ENCODE measurements at regions not wholly inside any gene's neighbourhood (a gene's known extent, or its start where the extent isn't known, plus 50 kb on each side); places are given as distances from the start of the nearest gene placed in this dataset.

- 62 to 67% methylated on average over 4 of the region's 4 CpGs for WGBS, 2 donors
- intact Hi-C loops (cut with DNase I; ENCODE audit: low total_unique reads), result no loop called here
- DNase-seq (ENCODE audit: low spot score in 2 of 2), result no peak
- no peak for TF ChIP-seq CTCF (IDR thresholded peaks at IDR 0.05)
- no peak for TF ChIP-seq POLR2A (IDR thresholded peaks at IDR 0.05)
- no peak overlapping the region for H3K4me3 ChIP-seq (ENCODE audit: low read depth, poor library complexity, severe bottlenecking)
Measured at GRCh38 chr4:188639479-188640100, 500.3 kb downstream of the TRIML1 start.

- intact Hi-C loops (cut with DNase I; ENCODE audit: low total_unique reads), result no loop called here
- no peak overlapping the region for H3K4me3 ChIP-seq (ENCODE audit: low read depth, poor library complexity, severe bottlenecking)
- WGBS, 2 donors, result 36 to 54% methylated on average over 2 of the region's 2 CpGs
- TF ChIP-seq POLR2A (IDR thresholded peaks at IDR 0.05) (no peak), CTCF (IDR thresholded peaks at IDR 0.05) (no peak)
- no peak for DNase-seq (ENCODE audit: low spot score in 2 of 2)
Measured at GRCh38 chr4:188647820-188648370, 508.7 kb downstream of the TRIML1 start.

GRCh38 chr4:188649635-188650034 lies 510.4 kb downstream of the TRIML1 start:
- no peak overlapping the region for H3K4me3 ChIP-seq (ENCODE audit: low read depth, poor library complexity, severe bottlenecking)
- WGBS, 2 donors, result 71 to 76% methylated on average over 7 of the region's 7 CpGs
- intact Hi-C loops (cut with DNase I; ENCODE audit: low total_unique reads), result no loop called here
- no peak for TF ChIP-seq CTCF (IDR thresholded peaks at IDR 0.05)
- no peak for TF ChIP-seq POLR2A (IDR thresholded peaks at IDR 0.05)
- DNase-seq (ENCODE audit: low spot score in 2 of 2), result no peak

- H3K4me3 ChIP-seq (ENCODE audit: low read depth, poor library complexity, severe bottlenecking), result no peak overlapping the region
- DNase-seq (ENCODE audit: low spot score in 2 of 2), result no peak
- TF ChIP-seq CTCF (IDR thresholded peaks at IDR 0.05), result no peak
- 51 to 68% methylated on average over 4 of the region's 4 CpGs for WGBS, 2 donors
- intact Hi-C loops (cut with DNase I; ENCODE audit: low total_unique reads), result no loop called here
Measured at GRCh38 chr4:188650516-188650915, 511.3 kb downstream of the TRIML1 start.

GRCh38 chr4:188657365-188657764 lies 518.1 kb downstream of the TRIML1 start:
- intact Hi-C loops (cut with DNase I; ENCODE audit: low total_unique reads), result no loop called here
- no peak for DNase-seq (ENCODE audit: low spot score in 2 of 2)
- H3K4me3 ChIP-seq (ENCODE audit: low read depth, poor library complexity, severe bottlenecking), result no peak overlapping the region
- 73 to 78% methylated on average over 5 of the region's 5 CpGs for WGBS, 2 donors
- TF ChIP-seq POLR2A (IDR thresholded peaks at IDR 0.05) (no peak), CTCF (IDR thresholded peaks at IDR 0.05) (no peak)

All from lower leg skin (tissue), 4 donors.